ENCODE measurements at regions not wholly inside any gene's neighbourhood (a gene's known extent, or its start where the extent isn't known, plus 50 kb on each side); places are given as distances from the start of the nearest gene placed in this dataset.

DNA sequence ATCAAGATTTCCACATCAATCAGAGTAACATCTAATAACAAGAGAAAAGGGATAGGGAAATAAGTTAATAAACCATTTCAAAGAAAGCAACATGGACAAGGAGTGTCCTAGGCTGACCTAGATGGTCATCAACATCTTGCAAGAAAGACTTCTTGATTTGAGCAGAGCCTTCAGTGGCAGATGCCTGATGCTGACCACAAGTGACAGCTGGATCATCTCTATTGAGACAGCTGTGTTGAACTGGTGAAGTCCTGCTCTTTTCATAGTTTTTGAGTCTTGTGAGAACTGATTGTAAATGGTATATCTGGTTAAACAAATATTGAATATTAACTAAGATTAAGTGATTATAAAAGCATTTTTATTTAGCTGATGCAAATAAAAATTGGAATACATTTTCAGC, 1083.6 kb upstream of the LRFN5 start:
- H3K9me3 ChIP-seq (replicated peaks in 1 of 11), result no peaks in the 10 kb centered on the region
- no peaks in the 10 kb centered on the region for H3K4me1 ChIP-seq
- no peak overlapping the region for H3K4me3 ChIP-seq
- no peak overlapping the region for H3K27ac ChIP-seq
- no peak overlapping the region for H3K9ac ChIP-seq
- H3K27me3 ChIP-seq, result no peaks in the 10 kb centered on the region
- H4K20me1 ChIP-seq, result no peaks in the 10 kb centered on the region
- no peak for TF ChIP-seq Cebpa-rat (IDR thresholded peaks at IDR 0.05)
- no peak overlapping the region for H3K4me2 ChIP-seq
- no peaks in the 10 kb centered on the region for H3K36me3 ChIP-seq

DNA sequence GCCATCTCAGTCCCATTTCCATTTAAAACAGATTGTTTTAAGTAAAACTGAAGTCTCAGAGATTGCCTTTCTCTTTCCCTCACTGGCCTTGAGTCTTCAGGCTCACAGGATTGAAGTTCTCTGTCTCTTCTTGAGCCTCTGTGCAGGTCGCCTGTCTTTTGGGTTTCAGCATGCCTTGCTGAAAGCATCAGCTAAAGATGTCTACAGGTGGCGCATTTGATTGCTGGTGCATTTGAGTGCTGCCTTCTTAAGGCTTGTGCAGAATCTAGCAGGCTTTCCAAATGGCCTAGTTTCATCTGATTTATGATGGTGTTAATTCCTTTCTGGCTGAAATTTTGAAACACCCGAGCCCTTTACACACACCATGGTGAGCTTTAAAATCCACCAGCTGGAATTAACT, 1062.2 kb upstream of the FBXO33 start:
- Histone ChIP-seq H3K27me3 (no peaks in the 10 kb centered on the region), H3K9me3 (replicated peaks in 1 of 11) (no peaks in the 10 kb centered on the region), H3K36me3 (no peaks in the 10 kb centered on the region), H3K4me3 (no peak overlapping the region), H3K9ac (no peak overlapping the region), H3K4me1 (no peaks in the 10 kb centered on the region), H3K27ac (no peak overlapping the region), H3K4me2 (no peak overlapping the region), H4K20me1 (no peaks in the 10 kb centered on the region)
- TF ChIP-seq Cebpa-rat (IDR thresholded peaks at IDR 0.05), result no peak

DNA sequence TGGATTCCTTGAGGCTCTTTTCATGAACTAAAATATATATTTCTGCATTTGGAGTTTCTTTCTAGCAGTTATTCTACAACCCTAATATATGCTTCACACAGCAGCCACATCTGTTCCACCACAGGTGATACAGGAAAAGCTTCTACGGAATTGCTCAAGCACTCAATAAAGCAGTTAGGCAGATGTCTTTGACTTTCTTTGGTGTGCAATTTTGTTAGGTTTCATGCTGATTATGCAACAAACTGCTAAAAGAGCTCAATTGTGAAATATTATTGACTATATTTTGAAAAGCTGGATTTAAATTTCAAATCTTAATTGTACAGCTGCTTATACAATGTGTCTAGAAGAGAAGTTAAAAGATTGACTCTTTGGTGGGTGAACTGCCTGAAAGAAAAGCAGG, 1055.6 kb upstream of the FBXO33 start:
- H3K9me3 ChIP-seq (replicated peaks in 1 of 11), result no peaks in the 10 kb centered on the region
- no peak overlapping the region for H3K27ac ChIP-seq
- TF ChIP-seq Cebpa-rat (IDR thresholded peaks at IDR 0.05), result no peak
- no peak overlapping the region for H3K9ac ChIP-seq
- H3K27me3 ChIP-seq, result no peaks in the 10 kb centered on the region
- H3K4me3 ChIP-seq, result no peak overlapping the region
- H4K20me1 ChIP-seq, result no peaks in the 10 kb centered on the region
- H3K4me1 ChIP-seq, result no peaks in the 10 kb centered on the region
- no peak overlapping the region for H3K4me2 ChIP-seq
- H3K36me3 ChIP-seq, result no peaks in the 10 kb centered on the region

DNA sequence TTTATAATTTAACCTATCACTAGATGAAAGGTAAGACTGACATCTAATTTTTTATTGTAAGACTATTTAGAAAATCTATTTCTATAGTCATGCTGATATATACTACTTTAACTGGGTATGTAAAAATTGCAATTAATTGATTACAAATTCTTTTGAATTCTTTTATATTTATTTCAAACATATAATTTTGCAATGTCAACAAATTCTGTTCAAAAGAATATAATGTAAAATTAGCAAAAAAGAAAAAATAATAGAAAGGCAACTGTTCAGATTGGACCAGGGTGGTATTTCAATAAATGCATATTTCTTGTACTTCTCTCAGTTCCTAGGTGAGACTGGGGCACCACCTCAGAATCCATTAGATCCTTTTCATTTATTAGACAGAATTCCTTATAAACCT, 1053.5 kb upstream of the FBXO33 start:
- no peak overlapping the region for H3K4me2 ChIP-seq
- no peaks in the 10 kb centered on the region for H4K20me1 ChIP-seq
- H3K9me3 ChIP-seq (replicated peaks in 1 of 11), result no peaks in the 10 kb centered on the region

DNA sequence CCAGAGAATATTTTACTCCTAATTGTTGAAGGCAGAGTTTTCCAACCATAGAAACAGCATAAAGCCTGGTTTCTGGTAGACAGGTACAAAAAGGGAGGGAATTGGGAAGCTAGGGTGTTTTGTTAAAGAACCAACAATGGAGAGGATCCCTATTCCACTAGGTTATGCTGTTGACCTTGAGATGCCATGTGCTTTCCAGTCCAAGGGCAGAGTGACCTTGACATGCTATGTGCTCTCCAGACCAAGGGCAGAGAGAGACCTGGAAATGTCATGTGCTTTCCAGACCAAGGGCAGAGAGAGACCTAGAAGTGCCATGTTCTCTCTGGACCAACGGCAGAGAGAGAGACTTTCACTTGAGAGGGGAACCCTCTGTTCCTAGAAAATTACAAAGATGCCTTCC, 1043.8 kb upstream of the FBXO33 start:
- Histone ChIP-seq H3K27ac (no peak overlapping the region), H3K4me1 (no peaks in the 10 kb centered on the region), H3K4me3 (no peak overlapping the region), H4K20me1 (no peaks in the 10 kb centered on the region), H3K4me2 (no peak overlapping the region), H3K27me3 (no peaks in the 10 kb centered on the region), H3K9ac (no peak overlapping the region), H3K36me3 (no peaks in the 10 kb centered on the region), H3K9me3 (replicated peaks in 1 of 11) (peaks cover 23 to 32% (median 28%) of the 10 kb centered on the region in 11 experiments)
- TF ChIP-seq Cebpa-rat (IDR thresholded peaks at IDR 0.05), result no peak

More for the DNA sequence above, 1053.5 kb upstream of the FBXO33 start:
- Histone ChIP-seq H3K4me1 (no peaks in the 10 kb centered on the region), H3K4me3 (no peak overlapping the region), H3K36me3 (no peaks in the 10 kb centered on the region), H3K27ac (no peak overlapping the region), H3K9ac (no peak overlapping the region), H3K27me3 (no peaks in the 10 kb centered on the region)
- TF ChIP-seq Cebpa-rat (IDR thresholded peaks at IDR 0.05), result no peak

DNA sequence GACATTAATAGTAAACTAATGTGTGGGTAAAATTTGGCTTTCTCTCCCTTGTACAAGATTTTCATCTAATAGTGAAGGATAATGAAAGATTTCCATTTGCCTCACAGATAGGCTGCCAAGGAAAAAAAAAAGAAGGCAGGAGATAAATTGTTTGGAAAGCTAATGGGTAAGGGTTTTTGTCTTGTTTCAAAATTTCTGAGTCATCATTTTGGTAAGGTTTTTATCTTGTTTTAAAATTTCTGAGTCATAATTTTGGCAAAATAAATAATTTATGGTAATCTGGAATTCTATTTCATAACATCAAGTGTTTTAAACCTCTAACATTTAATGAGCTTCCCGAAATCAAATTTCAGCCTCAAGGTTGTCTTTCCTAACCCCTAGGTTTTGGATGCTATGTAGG, 1035.7 kb upstream of the FBXO33 start:
- no peak overlapping the region for H3K4me3 ChIP-seq
- no peak overlapping the region for H3K27ac ChIP-seq
- H3K4me2 ChIP-seq, result no peak overlapping the region
- H3K9me3 ChIP-seq (replicated peaks in 1 of 11), result peaks cover 20 to 44% (median 33%) of the 10 kb centered on the region in 11 experiments
- no peaks in the 10 kb centered on the region for H3K27me3 ChIP-seq
- H3K9ac ChIP-seq, result no peak overlapping the region
- no peaks in the 10 kb centered on the region for H4K20me1 ChIP-seq
- no peaks in the 10 kb centered on the region for H3K4me1 ChIP-seq
- TF ChIP-seq Cebpa-rat (IDR thresholded peaks at IDR 0.05), result no peak
- no peaks in the 10 kb centered on the region for H3K36me3 ChIP-seq

DNA sequence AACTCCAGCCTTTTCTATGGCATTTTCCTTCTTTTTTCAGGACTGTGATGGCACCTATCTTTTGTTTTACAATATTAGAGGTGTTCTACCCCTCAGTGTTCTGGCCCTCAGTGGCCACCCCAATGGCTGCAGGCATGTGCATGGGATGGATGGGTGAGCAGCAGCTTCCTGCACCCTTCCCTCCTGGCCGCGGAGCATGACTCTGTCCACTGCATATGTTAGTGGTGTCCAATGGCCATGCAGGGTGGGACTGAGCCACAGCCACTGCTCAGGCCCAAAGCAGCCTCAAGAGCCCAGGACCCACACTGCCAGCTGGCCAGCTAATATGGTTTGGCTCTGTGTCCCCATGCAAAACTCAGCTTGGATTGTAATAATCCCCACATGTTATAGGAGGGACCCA, 1032.3 kb upstream of the FBXO33 start:
- peaks cover 11 to 35% (median 23%) of the 10 kb centered on the region in 11 experiments for H3K9me3 ChIP-seq (replicated peaks in 1 of 11)
- H3K27ac ChIP-seq, result no peak overlapping the region
- H3K4me2 ChIP-seq, result no peak overlapping the region
- H3K36me3 ChIP-seq, result no peaks in the 10 kb centered on the region
- no peaks in the 10 kb centered on the region for H3K4me1 ChIP-seq
- no peaks in the 10 kb centered on the region for H3K27me3 ChIP-seq
- no peak overlapping the region for H3K9ac ChIP-seq
- no peak overlapping the region for H3K4me3 ChIP-seq
- TF ChIP-seq Cebpa-rat (IDR thresholded peaks at IDR 0.05), result no peak
- H4K20me1 ChIP-seq, result no peaks in the 10 kb centered on the region

DNA sequence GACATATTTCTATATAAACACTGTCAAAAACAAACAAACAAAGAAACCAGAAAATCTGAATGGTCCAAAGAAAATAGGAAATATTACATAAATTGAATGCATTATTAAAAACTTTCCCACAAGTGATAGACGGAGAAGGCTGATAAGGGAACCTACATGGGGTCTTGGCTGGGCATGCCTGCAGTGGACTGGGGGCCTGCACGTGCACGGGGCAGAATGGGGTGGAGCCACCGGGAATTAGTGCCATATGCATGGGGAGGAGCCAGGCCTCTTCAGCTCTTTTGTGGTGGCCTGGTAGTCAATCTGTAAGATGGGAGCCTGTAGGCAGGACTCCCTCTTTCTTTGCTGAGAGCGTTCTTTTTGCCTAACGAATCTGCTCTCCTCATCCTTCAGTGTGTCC, 1031.7 kb upstream of the FBXO33 start:
- TF ChIP-seq Cebpa-rat (IDR thresholded peaks at IDR 0.05), result no peak
- Histone ChIP-seq H3K27ac (no peak overlapping the region), H4K20me1 (no peaks in the 10 kb centered on the region), H3K4me1 (no peaks in the 10 kb centered on the region), H3K9ac (no peak overlapping the region), H3K4me2 (no peak overlapping the region), H3K27me3 (no peaks in the 10 kb centered on the region), H3K9me3 (replicated peaks in 1 of 11) (peaks cover 4 to 29% (median 17%) of the 10 kb centered on the region in 11 experiments), H3K36me3 (no peaks in the 10 kb centered on the region), H3K4me3 (no peak overlapping the region)

DNA sequence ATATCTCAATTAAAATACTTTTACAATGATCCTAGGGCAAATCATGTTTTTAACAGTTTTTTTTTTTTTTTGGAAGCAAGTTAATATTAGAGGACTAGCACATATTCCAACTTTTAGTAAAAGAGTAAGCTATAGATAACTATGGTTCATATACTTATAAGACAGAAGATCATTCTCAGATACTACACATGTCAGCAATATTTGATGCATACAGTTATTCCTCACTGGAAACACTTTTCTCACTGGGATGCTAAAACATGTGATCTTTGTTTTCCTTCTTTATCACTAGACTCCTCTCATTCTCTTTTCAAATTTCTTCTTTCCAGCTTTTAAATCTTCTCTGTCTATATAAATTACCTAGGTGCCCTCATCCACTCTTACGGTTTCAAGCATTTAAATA, 1020.4 kb upstream of the FBXO33 start:
- H3K27ac ChIP-seq, result no peak overlapping the region
- no peaks in the 10 kb centered on the region for H3K4me1 ChIP-seq
- TF ChIP-seq Cebpa-rat (IDR thresholded peaks at IDR 0.05), result no peak
- H3K4me2 ChIP-seq, result no peak overlapping the region
- no peaks in the 10 kb centered on the region for H3K27me3 ChIP-seq
- no peaks in the 10 kb centered on the region for H3K9me3 ChIP-seq (replicated peaks in 1 of 11)
- H3K9ac ChIP-seq, result no peak overlapping the region
- H4K20me1 ChIP-seq, result no peaks in the 10 kb centered on the region
- H3K36me3 ChIP-seq, result no peaks in the 10 kb centered on the region
- H3K4me3 ChIP-seq, result no peak overlapping the region

DNA sequence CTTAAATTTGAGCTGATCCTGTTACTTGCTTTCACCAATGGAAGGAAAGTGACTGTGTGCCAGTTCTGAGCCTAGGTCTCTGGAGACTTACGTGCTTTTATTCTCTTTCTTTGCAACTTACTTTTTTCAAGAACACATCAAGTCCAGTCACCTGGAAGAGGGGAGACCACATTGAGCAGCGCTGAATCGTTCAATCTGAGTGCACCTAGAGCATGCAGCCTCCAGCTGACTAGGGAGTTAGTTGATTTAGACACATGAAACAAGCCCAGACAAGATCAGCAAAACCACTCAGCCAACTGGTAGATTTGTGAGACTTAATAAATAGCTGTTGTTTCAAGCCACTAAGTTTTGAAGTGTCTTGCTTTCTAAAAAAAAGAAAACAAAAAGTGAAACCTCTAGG, 1014.8 kb upstream of the FBXO33 start:
- no peak overlapping the region for H3K4me2 ChIP-seq
- no peak overlapping the region for H3K4me3 ChIP-seq
- TF ChIP-seq Cebpa-rat (IDR thresholded peaks at IDR 0.05), result no peak
- no peaks in the 10 kb centered on the region for H3K9me3 ChIP-seq (replicated peaks in 1 of 11)
- no peak overlapping the region for H3K27ac ChIP-seq
- no peaks in the 10 kb centered on the region for H3K4me1 ChIP-seq
- no peaks in the 10 kb centered on the region for H4K20me1 ChIP-seq
- H3K27me3 ChIP-seq, result no peaks in the 10 kb centered on the region
- no peak overlapping the region for H3K9ac ChIP-seq
- no peaks in the 10 kb centered on the region for H3K36me3 ChIP-seq

DNA sequence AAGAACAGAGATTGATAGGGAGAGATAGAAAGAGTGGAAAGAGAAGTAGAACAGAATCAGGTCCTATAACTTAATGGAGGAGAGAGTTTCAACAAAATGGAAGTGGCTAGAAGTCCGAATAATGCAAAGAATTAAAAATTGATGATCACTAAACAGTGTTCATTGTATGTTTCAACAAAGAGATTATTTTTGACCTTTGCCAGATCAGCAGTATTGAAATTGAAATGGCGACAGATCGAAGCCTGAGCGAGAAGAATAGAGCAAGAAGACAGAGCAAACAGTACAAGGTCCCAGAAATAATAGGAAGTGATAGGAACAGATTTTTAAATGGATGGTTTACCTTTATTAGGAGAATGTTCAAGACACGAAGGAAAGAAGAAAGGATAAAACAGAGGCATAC, 1012.8 kb upstream of the FBXO33 start:
- H3K4me1 ChIP-seq, result no peaks in the 10 kb centered on the region

More for the DNA sequence above, 1012.8 kb upstream of the FBXO33 start:
- Histone ChIP-seq H3K9me3 (replicated peaks in 1 of 11) (no peaks in the 10 kb centered on the region), H3K9ac (no peak overlapping the region), H4K20me1 (no peaks in the 10 kb centered on the region), H3K4me3 (no peak overlapping the region), H3K36me3 (no peaks in the 10 kb centered on the region), H3K27ac (no peak overlapping the region), H3K27me3 (no peaks in the 10 kb centered on the region), H3K4me2 (no peak overlapping the region)
- no peak for TF ChIP-seq Cebpa-rat (IDR thresholded peaks at IDR 0.05)
